HCT116 (cell line): ENCODE measurements at regions not wholly inside any gene's neighbourhood (a gene's known extent, or its start where the extent isn't known, plus 50 kb on each side); places are given as distances from the start of the nearest gene placed in this dataset.

Experiments used
- ATAC-seq: fragments of 200-7000 bp; cut with Tn5 transposase; 2 replicates; pipeline ENCODE4 v1.9.1; 2020; ENCODE audit warnings: mild to moderate bottlenecking, moderate library complexity
- BruUV-seq: library from RNA; stranded (reverse); fragments of 400-500 nt; replicated peaks from 2 replicates; lab custom pipeline; 2021; lab: Mats Ljungman, UMichigan
- CTCF ChIA-PET: fragments of 300-600 bp; sonication (Branson Sonifier 250); formaldehyde crosslinking; loops from one replicate; lab custom pipeline; 2021; ENCODE audit warnings: antibody characterized with exemption; lab: Charles Lee
- POLR2A ChIA-PET: fragments of 300-600, 350-600 bp; sonication (Branson Sonifier 250); formaldehyde crosslinking; loops from one replicate; lab custom pipeline; 2021; ENCODE audit warnings: antibody characterized with exemption; lab: Charles Lee
- RAD21 ChIA-PET, 2 experiments: fragments of 300-600 bp; sonication (Branson Sonifier 250); formaldehyde crosslinking; loops; one replicate each; lab custom pipeline; 2023; ENCODE audit warnings: low total read pairs in 2 of 2; ENCODE audit not compliant: uncharacterized antibody in 2 of 2, unreplicated experiment in 2 of 2, low non-redundant PET in 1 of 2; lab: Charles Lee
- DNase-seq: peaks from one replicate; pipeline ENCODE4 v3.0.0-alpha.2; 2010; ENCODE audit warnings: low read depth, low spot score
- H2AFZ ChIP-seq: fragments of 200-600 bp; shearing (Covaris generic), sonication (generic); 2 replicates; pipeline ENCODE4 v1.6.1; 2017; ENCODE audit warnings: low read depth, mixed run types, mixed read lengths, antibody characterized with exemption, low read length; ENCODE audit not compliant: poor library complexity, severe bottlenecking
- H3K27ac ChIP-seq: 2 replicates; pipeline ENCODE4 v1.5.1; 2012; ENCODE audit warnings: low read depth, low read length
- H3K27me3 ChIP-seq: fragments of 200-600 bp; sonication (generic); 2 replicates; pipeline ENCODE4 v1.6.1; 2016; ENCODE audit warnings: mixed run types, low read length, mixed read lengths; ENCODE audit not compliant: insufficient read depth
- H3K36me3 ChIP-seq, 2 experiments: fragments of 200-500 bp in 1 of 2; fragments of 200-600 bp in 1 of 2; sonication (Bioruptor generic) in 1 of 2; sonication (generic) in 1 of 2; 2 replicates each; pipeline versions ENCODE4 v1.5.1 to v1.6.1; 2014 to 2016; ENCODE audit warnings: low read length in 2 of 2, inconsistent platforms in 1 of 2, mixed read lengths in 1 of 2, mixed run types in 1 of 2; ENCODE audit not compliant: insufficient read depth in 2 of 2, control insufficient read depth in 1 of 2
- H3K4me1 ChIP-seq, 2 experiments: fragments of 200-600 bp in 1 of 2; sonication (generic) in 1 of 2; 2 replicates each; pipeline versions ENCODE4 v1.5.1 to v1.6.1; 2012 to 2017; ENCODE audit warnings: low read length in 2 of 2, inconsistent platforms in 1 of 2, mild to moderate bottlenecking in 1 of 2, mixed read lengths in 1 of 2, mixed run types in 1 of 2, moderate library complexity in 1 of 2; ENCODE audit not compliant: insufficient read depth in 2 of 2, control insufficient read depth in 1 of 2
- H3K4me2 ChIP-seq: fragments of 200-600 bp; sonication (generic); 2 replicates; pipeline ENCODE4 v1.6.1; 2017; ENCODE audit warnings: mixed run types, low read length, mixed read lengths
- H3K4me3 ChIP-seq, 2 experiments: fragments of 200-600 bp in 1 of 2; sonication (generic) in 1 of 2; replicated peaks in 1 of 2; 2 replicates each; pipeline ENCODE4 v1.5.1; 2011 to 2016; ENCODE audit warnings: low read length in 2 of 2, control low read depth in 1 of 2, low read depth in 1 of 2, mild to moderate bottlenecking in 1 of 2, mixed read lengths in 1 of 2, mixed run types in 1 of 2
- H3K79me2 ChIP-seq: fragments of 200-600 bp; sonication (generic); 2 replicates; pipeline ENCODE4 v1.6.1; 2017; ENCODE audit warnings: mild to moderate bottlenecking, mixed run types, low read length, moderate library complexity, mixed read lengths; ENCODE audit not compliant: insufficient read depth
- H3K9ac ChIP-seq: fragments of 200-600 bp; sonication (generic); 2 replicates; pipeline ENCODE4 v1.6.1; 2016; ENCODE audit warnings: low read length, mixed read lengths
- H3K9me2 ChIP-seq: fragments of 200-600 bp; sonication (generic), shearing (Covaris generic); 2 replicates; pipeline ENCODE4 v1.6.1; 2017; ENCODE audit warnings: mixed run types, mild to moderate bottlenecking, moderate library complexity; ENCODE audit not compliant: insufficient read depth
- H3K9me3 ChIP-seq, 2 experiments: fragments of 200-500 bp in 1 of 2; fragments of 200-600 bp in 1 of 2; sonication (Bioruptor generic) in 1 of 2; sonication (generic) in 1 of 2; 2 replicates each; pipeline ENCODE4 v1.6.1; 2014 to 2017; ENCODE audit warnings: low read length in 2 of 2, mixed read lengths in 2 of 2, inconsistent platforms in 1 of 2, low read depth in 1 of 2, mild to moderate bottlenecking in 1 of 2, mixed run types in 1 of 2, moderate library complexity in 1 of 2; ENCODE audit not compliant: control insufficient read depth in 1 of 2, insufficient read depth in 1 of 2
- H4K20me1 ChIP-seq: fragments of 200-600 bp; sonication (generic), shearing (Covaris generic); 2 replicates; pipeline ENCODE4 v1.6.1; 2017; ENCODE audit warnings: mixed run types, mild to moderate bottlenecking, moderate library complexity; ENCODE audit not compliant: insufficient read depth
- ATF3 ChIP-seq: IDR thresholded peaks from 2 replicates; pipeline ENCODE4 v1.6.1; 2012
- CBX3 ChIP-seq: IDR thresholded peaks from 2 replicates; pipeline ENCODE4 v1.6.1; 2012; ENCODE audit warnings: low read depth
- CEBPB ChIP-seq: IDR thresholded peaks from 2 replicates; pipeline ENCODE4 v1.6.1; 2012; ENCODE audit warnings: low read depth
- EGR1 ChIP-seq: IDR thresholded peaks from 2 replicates; pipeline ENCODE4 v1.6.1; 2012; ENCODE audit warnings: low read depth
- ELF1 ChIP-seq: IDR thresholded peaks from 2 replicates; pipeline ENCODE4 v1.6.1; 2012; ENCODE audit warnings: low read depth, borderline replicate concordance
- EZH2 ChIP-seq: fragments of 200-600 bp; sonication (generic); IDR thresholded peaks from 2 replicates; pipeline ENCODE4 v1.6.1; 2017; ENCODE audit warnings: antibody characterized with exemption, mixed run types
- EZH2phosphoT487 ChIP-seq: fragments of 200-600 bp; IDR thresholded peaks from 2 replicates; pipeline ENCODE4 v1.6.1; 2018; ENCODE audit warnings: antibody characterized with exemption, borderline replicate concordance
- FOSL1 ChIP-seq: IDR thresholded peaks from 2 replicates; pipeline ENCODE4 v1.6.1; 2012; ENCODE audit warnings: low read depth
- JUND ChIP-seq: IDR thresholded peaks from 2 replicates; pipeline ENCODE4 v1.6.1; 2012
- MAX ChIP-seq: IDR thresholded peaks from 2 replicates; pipeline ENCODE4 v1.6.1; 2012
- POLR2A ChIP-seq: IDR thresholded peaks from 2 replicates; pipeline ENCODE4 v1.7.0; 2011; ENCODE audit warnings: borderline replicate concordance; ENCODE audit not compliant: insufficient read depth, insufficient read length; ENCODE audit errors: extremely low read depth
- POLR2AphosphoS5 ChIP-seq: IDR thresholded peaks from 2 replicates; pipeline ENCODE4 v1.6.1; 2011; ENCODE audit warnings: mild to moderate bottlenecking, low read depth, low read length, moderate library complexity
- REST ChIP-seq: IDR thresholded peaks from 2 replicates; pipeline ENCODE4 v1.6.1; 2012; ENCODE audit warnings: low read depth
- SIN3A ChIP-seq: IDR thresholded peaks from 2 replicates; pipeline ENCODE4 v1.6.1; 2012; ENCODE audit warnings: low read depth
- SP1 ChIP-seq: IDR thresholded peaks from 2 replicates; pipeline ENCODE4 v1.6.1; 2012; ENCODE audit warnings: low read depth
- TCF7L2 ChIP-seq: IDR thresholded peaks from 2 replicates; pipeline ENCODE4 v1.7.0; 2011; ENCODE audit warnings: borderline replicate concordance, inconsistent platforms; ENCODE audit not compliant: insufficient read depth, insufficient read length; ENCODE audit errors: extremely low read depth
- YY1 ChIP-seq: IDR thresholded peaks from 2 replicates; pipeline ENCODE4 v1.6.1; 2011; ENCODE audit warnings: low read length, low read depth, moderate library complexity, mild to moderate bottlenecking; ENCODE audit not compliant: insufficient replicate concordance; ENCODE audit errors: extremely low read depth
- ZFX ChIP-seq: fragments of 450-650 bp; IDR thresholded peaks from 2 replicates; pipeline ENCODE4 v1.6.1; 2017
- ZNF274 ChIP-seq: fragments of 200-500 bp; sonication (Bioruptor generic); IDR thresholded peaks from 2 replicates; pipeline ENCODE4 v1.6.1; 2014; ENCODE audit warnings: mild to moderate bottlenecking, low read depth, low read length, inconsistent platforms
- intact Hi-C: fragments of 100-400 bp; cut with micrococcal nuclease; formaldehyde crosslinking; loops from 2 replicates; pipeline ENCODE4 v1.10.0; 2022

GRCh38 chr4:142983065-142983464 lies 137.0 kb upstream of the INPP4B start:
- Histone ChIP-seq H3K27ac (no peak overlapping the region), H3K4me1 (no peaks in the 10 kb centered on the region), H4K20me1 (no peaks in the 10 kb centered on the region), H3K79me2 (no peaks in the 10 kb centered on the region), H3K4me2 (no peak overlapping the region), H3K9ac (no peak overlapping the region), H2AFZ (no peak overlapping the region), H3K4me3 (no peak overlapping the region), H3K27me3 (no peaks in the 10 kb centered on the region), H3K9me3 (no peaks in the 10 kb centered on the region), H3K9me2 (no peaks in the 10 kb centered on the region), H3K36me3 (no peaks in the 10 kb centered on the region)
- POLR2A ChIA-PET, result no interaction called here
- DNase-seq (no peak), ATAC-seq (no peak)
- intact Hi-C loops, result loop anchor here (10.0 kb wide), 1 partner anchor 858 kb away; no protein-coding TSS in a partner anchor
- no peak for TF ChIP-seq SIN3A
- no peak for TF ChIP-seq ZFX
- no peak for TF ChIP-seq REST
- no peak for TF ChIP-seq POLR2A
- TF ChIP-seq EZH2phosphoT487, result no peak
- TF ChIP-seq EGR1, result no peak
- TF ChIP-seq YY1, result no peak
- no peak for TF ChIP-seq EZH2
- TF ChIP-seq JUND, result no peak
- no peak for TF ChIP-seq TCF7L2
- TF ChIP-seq ZNF274, result no peak
- no peak for TF ChIP-seq ELF1
- no peak for TF ChIP-seq ATF3
- TF ChIP-seq CBX3, result no peak
- TF ChIP-seq CEBPB, result no peak
- no peak for TF ChIP-seq MAX
- TF ChIP-seq SP1, result no peak
- no peak for TF ChIP-seq FOSL1
- TF ChIP-seq POLR2AphosphoS5, result no peak
- CTCF ChIA-PET, result no interaction called here
- RAD21 ChIA-PET, result no interaction called here
- BruUV-seq, result no TSS peak
